Mucosa of descending colon (tissue), 3 donors: ENCODE measurements at regions not wholly inside any gene's neighbourhood (a gene's known extent, or its start where the extent isn't known, plus 50 kb on each side); places are given as distances from the start of the nearest gene placed in this dataset.

ENCODE experiments used
- ATAC-seq: fragments of 200-7000 bp; cut with Tn5 transposase; one replicate; pipeline ENCODE4 v1.9.1; 2020; ENCODE audit warnings: mild to moderate bottlenecking, moderate library complexity
- DNase-seq, 3 donors: peaks; one replicate each; pipeline ENCODE4 v3.0.0-alpha.2; 2020
- H3K36me3 ChIP-seq: fragments of 200-600 bp; one replicate; pipeline ENCODE4 v1.8.0; 2021; ENCODE audit warnings: low read depth, mild to moderate bottlenecking
- H3K4me1 ChIP-seq: fragments of 200-600 bp; one replicate; pipeline ENCODE4 v1.8.0; 2021; ENCODE audit warnings: low read depth, mild to moderate bottlenecking
- H3K4me3 ChIP-seq: fragments of 200-600 bp; one replicate; pipeline ENCODE4 v1.8.0; 2021; ENCODE audit warnings: mild to moderate bottlenecking
- H3K9me3 ChIP-seq: fragments of 200-600 bp; one replicate; pipeline ENCODE4 v1.8.0; 2021; ENCODE audit warnings: mild to moderate bottlenecking
- intact Hi-C, 2 donors: fragments of 100-400 bp; cut with DNase I in 1 of 2; cut with micrococcal nuclease in 1 of 2; formaldehyde crosslinking; loops; one replicate each; pipeline versions ENCODE4 v1.11.0 to v1.11.1; 2022; cut with DNase I, micrococcal nuclease
- TF ChIP-seq, protein P1 (sequence below): fragments of 200-600 bp; IDR thresholded peaks from one replicate; pipeline ENCODE4 v1.8.0; 2022; ENCODE audit warnings: antibody characterized with exemption, mild to moderate bottlenecking
- donor health status: DM: no; HTN: no; CAD: no; lungs with moderate emphysema.
- donor health status: DM: no; HTN: no; CAD: no.
- donor health status: DM: no; HTN: yes; CAD: no.

DNA sequence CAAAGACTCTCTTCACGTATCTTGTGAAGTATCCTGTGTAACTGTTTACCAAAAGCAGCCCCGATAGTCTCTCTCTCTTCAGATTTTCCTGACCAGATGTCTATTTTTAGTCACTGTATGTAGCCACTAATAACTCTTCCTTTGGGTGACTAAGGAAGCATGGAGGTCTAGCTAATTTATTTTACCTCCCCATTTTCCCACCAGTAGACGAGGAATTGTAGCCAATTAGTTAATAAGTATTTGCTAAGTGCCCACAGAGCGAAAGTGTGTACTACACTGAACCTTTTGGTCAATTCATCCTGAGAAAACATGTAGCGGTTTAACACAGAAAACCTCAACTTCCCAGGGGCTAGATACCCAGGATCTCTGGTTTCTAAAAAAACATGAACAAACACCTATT, 180.6 kb downstream of the TBX18 start:
- no peaks in the 10 kb centered on the region for H3K9me3 ChIP-seq
- TF ChIP-seq, protein P1, sequence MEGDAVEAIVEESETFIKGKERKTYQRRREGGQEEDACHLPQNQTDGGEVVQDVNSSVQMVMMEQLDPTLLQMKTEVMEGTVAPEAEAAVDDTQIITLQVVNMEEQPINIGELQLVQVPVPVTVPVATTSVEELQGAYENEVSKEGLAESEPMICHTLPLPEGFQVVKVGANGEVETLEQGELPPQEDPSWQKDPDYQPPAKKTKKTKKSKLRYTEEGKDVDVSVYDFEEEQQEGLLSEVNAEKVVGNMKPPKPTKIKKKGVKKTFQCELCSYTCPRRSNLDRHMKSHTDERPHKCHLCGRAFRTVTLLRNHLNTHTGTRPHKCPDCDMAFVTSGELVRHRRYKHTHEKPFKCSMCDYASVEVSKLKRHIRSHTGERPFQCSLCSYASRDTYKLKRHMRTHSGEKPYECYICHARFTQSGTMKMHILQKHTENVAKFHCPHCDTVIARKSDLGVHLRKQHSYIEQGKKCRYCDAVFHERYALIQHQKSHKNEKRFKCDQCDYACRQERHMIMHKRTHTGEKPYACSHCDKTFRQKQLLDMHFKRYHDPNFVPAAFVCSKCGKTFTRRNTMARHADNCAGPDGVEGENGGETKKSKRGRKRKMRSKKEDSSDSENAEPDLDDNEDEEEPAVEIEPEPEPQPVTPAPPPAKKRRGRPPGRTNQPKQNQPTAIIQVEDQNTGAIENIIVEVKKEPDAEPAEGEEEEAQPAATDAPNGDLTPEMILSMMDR, result no peak
- intact Hi-C loops, result no loop called here
- no peaks in the 10 kb centered on the region for H3K4me1 ChIP-seq
- H3K4me3 ChIP-seq, result no peak overlapping the region
- ATAC-seq (no peak), DNase-seq (no peak)
- no peaks in the 10 kb centered on the region for H3K36me3 ChIP-seq

DNA sequence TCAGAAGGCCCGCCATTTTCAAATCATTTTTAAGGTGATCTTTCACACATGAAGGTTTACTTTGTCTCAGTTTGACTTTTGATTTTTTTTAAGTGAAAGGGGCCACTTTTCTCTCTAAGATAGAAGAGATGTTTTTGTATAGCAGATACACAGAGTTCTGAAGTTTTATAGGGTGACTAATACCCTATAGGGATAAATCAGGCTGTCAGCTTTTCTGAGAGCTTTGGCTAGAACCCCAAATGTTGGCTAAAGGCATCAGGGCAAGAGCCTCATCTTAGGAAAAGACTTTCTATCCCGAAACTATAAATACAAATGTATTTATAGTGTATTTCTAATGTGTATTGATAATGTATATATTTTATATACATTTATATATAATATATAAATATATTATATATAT, 181.4 kb downstream of the TBX18 start:
- intact Hi-C loops, result no loop called here
- no peak for ATAC-seq
- H3K4me1 ChIP-seq, result no peaks in the 10 kb centered on the region
- TF ChIP-seq, protein P1, result no peak
- no peaks in the 10 kb centered on the region for H3K36me3 ChIP-seq
- H3K4me3 ChIP-seq, result no peak overlapping the region
- no peak for DNase-seq
- no peaks in the 10 kb centered on the region for H3K9me3 ChIP-seq

DNA sequence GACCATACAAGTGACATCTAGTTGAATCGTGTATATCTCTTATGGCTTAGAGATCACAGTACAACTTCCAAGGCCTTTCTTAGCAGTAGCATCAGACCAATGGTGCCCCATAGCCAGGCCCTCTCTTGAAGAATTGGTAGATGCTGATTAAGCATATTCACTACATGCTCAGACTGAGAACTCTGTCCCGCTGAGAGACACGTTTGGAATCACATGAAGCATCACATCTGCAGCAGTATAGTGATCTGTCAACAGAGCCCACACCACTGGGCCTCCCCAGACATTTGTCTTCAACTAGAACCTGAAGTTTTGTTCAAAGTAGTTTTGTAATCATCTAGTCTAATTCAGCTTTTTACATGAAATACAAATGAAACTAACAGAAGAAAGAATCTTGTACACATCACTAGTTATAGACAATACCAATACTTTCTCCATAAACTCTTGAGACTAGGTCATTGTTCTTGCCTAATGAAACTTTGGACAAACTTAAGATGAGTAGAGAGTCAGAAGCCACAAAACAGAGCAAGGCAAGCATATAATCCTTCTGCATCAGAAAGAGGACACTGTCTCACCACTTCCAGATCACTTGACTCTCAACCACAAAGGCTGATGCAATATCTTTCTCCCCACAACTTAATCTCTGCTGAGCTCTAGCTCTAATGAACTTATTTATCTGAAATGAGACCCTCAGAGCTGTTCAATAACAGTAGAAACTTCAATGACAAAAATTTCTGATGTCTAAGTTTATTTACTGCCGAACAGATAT, 182.7 kb downstream of the TBX18 start:
- ATAC-seq, result no peak
- intact Hi-C loops, result no loop called here

DNA sequence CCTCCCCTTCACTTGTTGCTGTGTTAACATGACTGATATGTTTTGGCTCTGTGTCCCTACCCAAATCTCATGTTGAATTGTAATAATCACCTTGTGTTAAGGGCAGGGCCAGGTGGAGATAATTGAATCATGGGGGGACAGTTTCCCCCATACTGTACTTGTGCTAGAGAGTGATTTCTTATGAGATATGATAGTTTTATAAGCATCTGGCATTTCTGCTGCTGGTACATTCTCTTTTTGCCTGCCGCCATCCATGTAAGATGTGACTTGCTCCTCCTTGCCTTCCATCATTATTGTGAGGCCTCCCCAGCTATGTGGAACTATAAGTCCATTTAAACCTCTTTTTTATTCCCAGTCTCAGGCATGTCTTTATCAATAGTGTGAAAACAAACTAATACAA, 185.0 kb downstream of the TBX18 start:
- ATAC-seq, result no peak
- DNase-seq, result no peak
- no peaks in the 10 kb centered on the region for H3K9me3 ChIP-seq
- no peaks in the 10 kb centered on the region for H3K4me1 ChIP-seq
- intact Hi-C loops, result no loop called here
- no peak overlapping the region for H3K4me3 ChIP-seq
- TF ChIP-seq, protein P1, result no peak
- H3K36me3 ChIP-seq, result no peaks in the 10 kb centered on the region

More for the DNA sequence above, 182.7 kb downstream of the TBX18 start:
- Histone ChIP-seq H3K4me3 (no peak overlapping the region), H3K4me1 (no peaks in the 10 kb centered on the region), H3K36me3 (no peaks in the 10 kb centered on the region), H3K9me3 (no peaks in the 10 kb centered on the region)
- peak in 1 of 3 donors; percentile 10 for DNase-seq
- TF ChIP-seq, protein P1, result no peak

DNA sequence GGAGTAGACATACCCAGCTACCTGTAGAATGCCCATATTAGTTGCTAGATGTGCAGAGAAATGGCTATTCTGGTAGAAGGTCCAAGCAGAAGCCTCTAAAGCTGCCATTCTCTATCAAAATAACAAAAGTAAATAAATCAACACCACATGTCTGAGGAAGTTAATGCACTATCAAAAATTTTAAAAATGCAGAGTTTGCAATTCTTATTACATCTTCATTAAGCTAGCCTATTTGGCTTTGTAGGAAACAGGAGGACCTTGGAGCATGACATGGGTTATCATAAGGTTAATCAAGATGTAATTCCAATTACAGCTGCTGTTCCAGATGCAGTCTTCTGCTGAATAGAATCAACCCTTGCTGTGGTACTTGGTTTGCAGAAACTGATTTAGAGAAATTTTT, 188.4 kb downstream of the TBX18 start:
- DNase-seq (no peak), ATAC-seq (no peak)
- intact Hi-C loops, result no loop called here
- Histone ChIP-seq H3K9me3 (no peaks in the 10 kb centered on the region), H3K4me3 (no peak overlapping the region), H3K36me3 (no peaks in the 10 kb centered on the region), H3K4me1 (no peaks in the 10 kb centered on the region)
- TF ChIP-seq, protein P1, result no peak
